Superior temporal gyrus (tissue), 1 donor: ENCODE measurements at regions not wholly inside any gene's neighbourhood (a gene's known extent, or its start where the extent isn't known, plus 50 kb on each side); places are given as distances from the start of the nearest gene placed in this dataset.

Experiments used
- DNase-seq: peaks from one replicate; pipeline ENCODE4 v3.0.0-alpha.2; 2016; ENCODE audit errors: extremely low spot score

DNA sequence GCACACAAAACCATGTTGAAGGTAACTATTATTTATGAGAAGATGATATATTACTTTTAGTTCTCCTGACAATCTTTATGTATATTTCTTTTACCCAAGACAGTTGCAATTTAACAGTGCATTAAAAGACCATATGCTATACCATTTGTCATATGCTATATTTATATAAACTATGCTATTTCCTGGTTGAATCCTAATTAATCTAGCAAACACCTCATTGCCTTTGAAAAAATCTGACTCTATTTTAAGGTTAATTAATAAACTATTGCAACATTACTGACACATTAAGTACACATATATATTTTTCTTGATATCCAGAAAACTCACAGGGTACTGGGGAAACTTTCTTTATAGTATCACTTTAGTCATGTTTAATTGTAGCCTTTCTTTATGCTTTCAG lies 649.4 kb upstream of the PCDH20 start:
- DNase-seq: no peak

DNA sequence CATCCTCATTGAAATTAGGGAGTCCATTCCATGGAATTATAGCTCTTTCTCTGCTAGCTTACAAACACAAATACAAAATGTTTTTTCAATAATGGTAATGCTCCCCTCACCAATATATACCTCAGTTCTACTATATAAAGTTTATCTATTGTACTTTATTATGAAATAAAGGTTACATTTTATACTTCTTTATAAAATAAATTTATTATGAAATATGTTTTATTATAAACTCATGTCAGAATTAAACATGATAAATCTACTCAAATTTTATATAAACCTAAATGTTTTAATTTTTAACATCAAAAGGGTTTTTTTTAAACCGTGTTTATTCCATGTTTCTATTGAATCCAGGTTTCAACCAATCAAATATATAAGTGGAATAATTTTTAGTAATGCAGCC lies 646.1 kb upstream of the PCDH20 start:
- DNase-seq: no peak

DNA sequence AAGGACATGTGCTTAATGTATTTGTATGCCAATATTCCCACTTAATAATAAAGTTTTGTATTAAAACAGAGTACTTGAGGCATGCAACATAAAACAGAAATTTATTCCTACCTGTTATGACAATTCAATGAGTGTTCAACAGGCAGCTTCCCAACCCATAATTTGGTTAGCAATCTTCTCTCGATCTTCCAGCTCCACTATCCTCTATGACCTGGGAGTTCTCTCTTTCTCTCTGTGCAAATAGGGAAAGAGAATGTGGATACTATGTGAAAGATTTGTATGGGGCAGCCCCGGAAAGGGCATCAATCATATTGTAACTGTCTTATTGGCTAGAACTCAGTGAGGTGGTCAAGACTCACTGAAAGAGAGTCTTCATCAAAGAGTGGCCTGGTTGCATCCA lies 644.9 kb upstream of the PCDH20 start:
- no peak for DNase-seq

DNA sequence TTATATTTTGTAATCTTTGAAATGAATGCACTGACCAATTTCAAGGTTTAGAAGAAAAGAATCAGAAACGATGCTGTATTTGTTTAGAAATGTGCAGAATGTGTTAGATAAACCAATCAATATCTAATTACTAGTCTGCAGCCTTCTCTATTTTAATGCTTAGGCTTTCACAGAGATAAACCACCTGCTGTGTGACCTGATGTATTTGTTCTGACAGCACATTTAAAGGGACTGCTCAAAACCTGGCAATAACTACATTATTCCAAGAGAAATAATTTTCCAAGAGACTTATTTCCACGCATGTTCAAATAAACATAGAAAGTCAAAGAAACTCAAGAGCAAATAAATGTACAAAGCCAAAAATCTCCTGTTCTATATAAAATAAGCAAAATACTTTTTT lies 641.6 kb upstream of the PCDH20 start:
- DNase-seq: no peak

DNA sequence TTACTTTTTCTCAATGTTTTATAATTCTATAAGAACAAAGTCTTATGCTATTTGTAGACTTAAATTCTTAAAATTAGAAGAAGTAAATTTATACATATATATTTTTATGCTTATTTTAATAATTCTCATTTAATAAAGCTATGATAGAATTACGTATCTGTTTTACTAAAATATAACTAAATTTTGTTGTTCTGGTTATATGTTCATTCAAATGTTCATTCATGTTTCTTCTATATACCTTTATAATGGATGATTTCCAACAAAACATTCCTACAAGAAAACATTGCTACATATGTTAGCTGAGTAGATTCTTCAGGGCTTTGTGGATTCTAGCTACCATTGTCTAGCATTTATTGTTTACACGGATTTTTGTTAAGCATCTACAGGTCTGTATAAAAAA lies 634.3 kb upstream of the PCDH20 start:
- no peak for DNase-seq

DNA sequence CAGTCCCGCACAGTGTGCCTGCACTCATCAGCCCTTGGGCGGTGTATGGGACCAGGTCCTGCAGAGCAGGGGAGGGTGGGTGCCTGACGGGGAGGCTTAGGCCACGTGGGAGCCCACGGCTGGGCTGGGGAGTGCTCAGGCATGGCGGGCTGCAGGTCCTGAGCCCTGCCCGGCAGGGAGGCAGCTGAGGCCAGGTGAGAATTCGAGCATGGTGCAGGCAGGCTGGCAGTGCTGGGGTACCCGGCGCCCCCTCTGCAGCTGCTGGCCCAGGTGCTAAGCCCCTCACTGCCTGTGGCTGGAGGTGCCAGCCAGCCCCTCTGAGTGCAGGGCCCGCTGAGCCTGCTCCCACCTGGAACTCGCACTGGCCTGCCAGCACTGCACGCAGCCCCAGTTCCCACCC lies 630.9 kb upstream of the PCDH20 start:
- DNase-seq: no peak

DNA sequence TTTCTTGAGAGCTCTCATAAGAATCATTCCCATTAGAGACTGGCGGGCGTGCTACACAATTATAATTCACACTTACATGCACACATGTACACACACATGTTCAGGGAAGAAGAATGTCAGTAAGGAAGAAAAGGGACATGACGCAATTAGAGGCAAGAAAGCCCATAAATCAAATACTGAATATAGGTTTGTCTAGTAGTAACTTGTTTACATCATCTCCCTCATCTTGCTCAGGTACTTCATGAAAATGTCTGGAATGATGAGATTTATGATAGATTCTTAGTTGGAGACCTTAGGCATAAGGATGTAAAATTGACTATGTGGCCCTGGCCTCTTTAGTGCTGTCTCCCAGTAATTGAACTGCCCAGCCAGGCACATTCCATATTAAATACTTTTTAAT lies 628.0 kb upstream of the PCDH20 start:
- no peak for DNase-seq

DNA sequence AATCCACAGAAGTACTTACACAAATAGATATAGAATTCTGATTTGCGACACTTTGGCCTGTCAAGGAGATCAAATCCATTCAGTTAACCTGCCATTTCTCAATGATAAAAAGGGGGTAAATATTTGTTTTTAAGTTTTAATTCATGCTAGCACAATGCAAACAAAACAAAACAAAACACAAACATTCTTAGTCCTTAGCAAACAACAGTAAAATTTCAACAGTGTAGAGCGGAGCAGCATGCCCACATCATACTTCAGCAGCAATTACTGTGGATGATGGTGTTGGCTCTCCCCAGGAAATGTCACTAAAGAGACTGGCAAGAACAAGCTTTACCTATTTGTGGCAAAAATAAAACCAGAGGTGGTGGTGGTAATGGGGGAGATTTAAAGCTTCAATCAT lies 625.2 kb upstream of the PCDH20 start:
- no peak for DNase-seq

DNA sequence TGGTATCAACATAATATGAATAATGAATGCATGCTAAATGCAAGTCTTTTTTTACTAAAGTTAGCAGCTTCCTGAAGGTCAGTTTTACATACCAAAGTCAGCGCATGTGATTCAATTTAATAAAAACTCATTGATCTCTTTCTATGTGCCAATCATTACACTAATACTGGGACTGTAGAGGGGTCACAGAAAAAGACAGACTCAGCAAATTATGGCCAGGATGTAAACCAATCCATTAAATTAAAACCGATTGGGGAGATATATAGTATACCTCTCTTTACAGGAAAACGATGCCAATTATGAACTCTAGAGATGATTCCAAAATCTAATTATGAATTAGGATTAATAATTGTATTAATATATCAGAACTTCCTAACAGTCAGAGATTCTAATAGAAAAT lies 624.4 kb upstream of the PCDH20 start:
- DNase-seq: no peak

DNA sequence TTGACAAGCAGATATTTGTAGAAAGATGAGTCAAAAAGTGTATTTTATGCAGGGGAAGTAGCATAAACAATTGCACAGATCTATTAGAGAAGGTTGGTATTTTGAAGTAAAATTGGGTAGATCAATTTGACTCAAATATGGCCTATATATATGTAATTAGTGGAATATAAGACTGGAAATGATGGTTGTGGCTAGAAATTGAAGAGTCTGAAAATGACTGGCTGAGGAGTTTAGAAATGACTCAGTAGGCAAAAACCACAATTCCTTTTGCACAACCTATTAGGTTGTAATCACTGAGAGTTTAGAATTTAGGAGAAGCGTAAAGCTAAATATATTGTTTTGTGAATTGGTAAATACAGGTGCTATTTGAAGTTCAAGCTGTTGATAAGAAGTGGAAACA lies 622.6 kb upstream of the PCDH20 start:
- DNase-seq: no peak

DNA sequence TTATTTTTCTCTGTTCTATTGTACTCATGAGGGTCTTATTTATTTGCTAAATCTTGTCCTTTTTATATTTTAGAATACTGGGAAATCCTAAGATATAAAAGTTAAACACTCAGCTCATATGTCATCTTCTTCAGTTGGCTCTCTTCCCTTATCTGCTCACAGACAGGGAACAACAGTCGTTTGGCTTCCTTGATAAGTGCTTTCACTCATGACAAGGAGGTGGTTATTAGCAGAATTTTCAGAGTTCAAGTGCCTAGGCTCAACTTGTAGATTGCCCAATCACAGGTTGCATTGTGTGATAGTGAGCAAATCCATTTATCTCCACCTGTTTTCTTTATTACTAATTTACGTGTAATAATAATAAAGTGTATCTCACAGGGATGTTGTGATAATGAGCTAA lies 620.3 kb upstream of the PCDH20 start:
- no peak for DNase-seq

DNA sequence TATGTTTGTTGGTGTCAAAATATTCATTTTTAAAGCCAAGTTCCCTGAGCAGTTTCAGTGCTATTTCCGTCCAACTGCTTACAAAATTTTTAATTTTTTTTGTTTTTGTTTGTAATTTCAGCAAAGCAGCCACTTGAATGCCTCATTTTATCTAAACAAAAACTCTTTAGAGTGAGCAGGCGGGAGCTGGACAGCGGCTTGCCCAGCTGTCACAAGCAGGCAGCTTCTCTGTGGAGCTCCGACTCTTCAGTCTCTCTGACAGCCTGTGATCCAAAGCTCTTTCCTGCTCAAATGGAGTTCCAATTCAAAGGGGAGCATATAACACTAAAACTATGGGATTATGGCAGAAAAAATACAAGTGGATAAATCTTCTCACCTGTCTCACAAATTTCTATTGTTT lies 618.3 kb upstream of the PCDH20 start:
- DNase-seq: peak; percentile 24

DNA sequence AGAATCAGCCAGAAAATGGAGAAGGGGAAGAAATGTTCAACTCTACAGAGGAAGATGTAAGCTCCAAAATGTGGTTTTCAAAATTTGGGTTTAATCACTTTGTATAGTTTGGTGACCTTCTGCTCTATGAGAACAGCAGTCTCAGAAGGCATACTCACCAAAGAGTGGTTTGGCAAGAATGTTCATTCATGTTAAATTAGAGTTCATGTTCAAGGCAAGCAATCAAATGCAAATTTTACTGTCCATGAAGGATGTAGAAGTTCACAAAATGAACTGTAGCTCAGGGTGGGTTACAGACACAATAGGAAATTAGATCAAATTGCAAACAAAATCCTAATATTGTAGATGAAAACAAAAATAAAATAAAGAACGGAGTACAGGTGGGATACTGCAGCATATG lies 606.7 kb upstream of the PCDH20 start:
- no peak for DNase-seq

DNA sequence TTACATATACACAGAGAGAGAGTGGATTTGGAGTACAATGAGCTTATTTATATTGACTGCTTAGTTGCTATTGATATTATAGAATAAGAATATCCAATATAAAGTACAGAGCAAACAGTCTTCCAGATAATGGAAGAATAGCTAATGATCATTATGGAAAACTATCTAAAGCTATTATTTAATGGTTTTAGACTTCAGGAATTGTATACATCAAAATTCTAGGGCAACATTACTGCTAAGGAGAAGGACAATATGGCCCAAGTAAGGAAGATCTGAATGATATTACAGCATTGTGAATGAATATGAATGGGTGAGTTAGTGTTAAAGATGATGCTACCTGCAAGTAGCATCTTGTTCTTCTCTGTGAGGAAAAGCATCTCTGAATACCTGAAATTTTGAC lies 604.2 kb upstream of the PCDH20 start:
- no peak for DNase-seq

DNA sequence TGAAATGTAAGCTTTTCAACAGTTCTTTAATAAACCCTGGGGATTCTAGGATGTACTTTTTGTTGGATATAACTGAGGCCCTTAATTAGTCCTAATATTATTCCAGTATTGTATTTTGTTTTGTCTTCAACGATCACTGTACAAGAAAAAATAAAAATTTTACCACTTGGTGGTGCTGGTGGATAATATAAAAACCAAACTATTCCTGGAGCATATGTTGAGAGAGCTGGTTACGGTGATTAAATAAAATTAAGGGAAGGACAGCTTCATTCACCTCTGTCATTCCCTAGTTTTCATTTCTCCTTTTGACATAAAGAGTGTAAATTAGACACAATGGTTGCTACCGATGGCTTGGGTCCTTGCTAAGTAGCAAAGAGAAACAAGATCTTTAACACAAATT lies 598.6 kb upstream of the PCDH20 start:
- DNase-seq: peak; percentile 80

DNA sequence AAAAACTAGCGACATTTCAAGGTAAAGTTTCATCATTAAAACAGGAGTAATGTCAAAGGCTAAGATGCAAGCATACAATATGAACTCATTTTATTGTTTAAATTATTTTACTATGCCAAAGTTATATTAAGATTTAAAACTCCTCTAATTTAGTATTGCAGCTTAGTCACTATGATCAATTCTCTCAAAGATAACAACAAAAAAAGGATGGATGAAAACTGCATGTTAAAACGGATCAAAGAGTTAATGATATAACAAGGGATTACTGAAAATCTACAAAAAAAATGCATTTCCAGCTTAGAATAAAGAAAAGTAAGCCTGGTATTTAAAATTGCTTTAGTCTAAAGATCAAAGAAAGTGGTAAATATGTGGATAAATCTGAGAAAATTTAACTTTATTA lies 587.8 kb upstream of the PCDH20 start:
- no peak for DNase-seq

DNA sequence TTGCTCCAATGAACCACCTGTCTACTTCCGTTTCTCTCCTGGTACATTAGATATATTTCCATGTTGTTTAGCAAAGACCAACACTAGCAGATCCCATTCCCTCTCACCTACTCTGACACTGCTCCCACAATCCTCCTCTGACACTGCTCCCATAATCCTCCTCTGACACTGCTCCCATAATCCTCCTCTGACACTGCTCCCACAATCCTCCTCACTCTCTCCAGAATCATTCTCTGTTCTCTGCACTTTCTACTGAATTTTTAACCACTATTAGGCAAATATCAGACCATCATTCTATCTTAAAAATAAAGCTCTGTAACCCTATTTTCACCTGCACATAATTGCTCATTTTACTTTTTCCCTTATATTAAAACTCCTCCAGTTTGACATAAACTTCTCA lies 578.5 kb upstream of the PCDH20 start:
- no peak for DNase-seq

DNA sequence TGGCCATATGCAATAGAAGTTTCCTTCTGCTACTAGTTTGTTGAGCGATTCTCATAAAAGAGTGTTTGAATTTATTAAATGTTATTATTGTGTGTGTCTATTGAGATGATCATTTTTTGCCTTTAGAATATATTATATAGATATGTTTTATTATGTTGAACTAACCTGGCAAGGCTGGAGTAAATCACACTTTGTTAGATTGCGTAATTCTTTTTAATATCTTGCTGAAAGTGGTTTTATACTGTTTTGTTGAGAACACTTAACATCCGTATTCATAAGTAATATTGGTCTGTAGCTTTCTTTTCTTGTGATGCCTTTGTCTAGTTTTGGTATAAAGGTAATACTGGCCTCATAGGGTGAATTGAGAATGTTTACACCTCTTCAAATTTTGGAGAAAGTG lies 574.3 kb upstream of the PCDH20 start:
- DNase-seq: no peak

DNA sequence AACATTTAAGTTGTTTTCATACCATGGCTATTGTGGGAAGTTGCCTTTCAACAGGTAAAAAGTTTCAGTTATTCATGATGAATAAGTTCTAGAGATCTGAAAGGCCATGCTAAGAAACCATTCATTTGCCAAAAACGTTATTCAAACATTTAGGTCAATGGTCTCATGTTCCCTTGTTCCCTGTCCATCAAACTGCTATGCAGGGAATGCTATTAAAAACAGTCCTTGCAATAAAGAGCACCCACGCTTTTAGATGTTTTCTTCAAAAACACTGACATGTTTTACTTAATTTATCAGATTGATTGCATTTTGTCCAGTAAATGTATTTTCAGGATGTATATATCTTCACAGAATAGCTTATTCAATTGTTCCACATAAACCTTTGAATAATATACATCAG lies 573.2 kb upstream of the PCDH20 start:
- no peak for DNase-seq

DNA sequence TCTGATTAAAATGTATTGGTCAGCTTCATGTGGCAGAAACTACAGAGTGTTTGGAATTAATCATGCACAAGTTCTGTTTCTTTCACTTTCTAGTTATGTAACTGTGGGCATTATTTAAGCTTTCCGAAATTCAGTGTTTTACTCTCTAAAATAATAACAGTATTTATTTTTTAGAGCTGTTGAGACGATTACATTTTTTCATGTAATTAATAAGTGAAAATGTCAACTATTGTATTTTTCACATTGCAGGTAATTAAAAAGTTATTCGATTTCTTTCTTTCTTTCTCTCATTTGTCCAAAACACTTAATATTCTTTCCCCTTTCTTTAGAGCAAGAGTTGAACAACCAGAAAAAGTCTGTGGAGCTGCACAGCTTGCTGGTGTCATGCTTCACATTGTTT lies 559.4 kb upstream of the PCDH20 start:
- no peak for DNase-seq

DNA sequence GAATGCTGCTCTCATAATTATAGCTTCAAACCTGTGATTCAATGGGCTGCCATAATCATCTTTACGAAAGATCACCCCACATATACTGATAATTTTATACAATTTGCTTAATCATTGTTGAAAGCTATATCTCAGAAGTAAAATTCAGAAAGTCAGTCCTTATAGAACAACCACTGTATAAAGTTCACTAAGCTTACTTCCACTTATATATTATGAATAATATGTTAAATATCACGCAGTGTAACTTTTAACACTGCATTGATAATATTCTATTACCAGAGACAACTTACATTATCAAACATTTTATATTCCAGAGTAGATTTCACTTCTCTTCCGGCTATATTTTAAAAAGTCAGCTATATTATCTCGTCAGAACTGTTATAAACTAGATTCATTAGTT lies 550.1 kb upstream of the PCDH20 start:
- DNase-seq: no peak

DNA sequence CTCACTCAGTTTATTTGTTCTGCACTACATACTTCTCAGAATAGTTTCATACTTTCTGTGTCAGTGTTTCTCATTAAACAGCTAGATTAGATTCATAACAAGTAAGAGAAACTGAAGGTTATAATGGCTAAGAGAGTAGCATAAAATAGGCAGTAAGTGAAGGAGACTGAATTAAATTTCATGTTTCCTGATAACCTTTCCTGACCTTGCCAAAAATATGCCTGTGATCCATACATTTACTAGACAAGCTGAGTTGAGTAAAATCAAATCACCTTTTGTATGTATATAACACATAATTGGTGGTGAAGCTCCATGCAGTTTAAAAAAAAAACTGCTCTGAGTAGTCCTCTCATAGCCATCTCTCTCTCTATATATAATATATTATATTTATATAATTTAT lies 545.3 kb upstream of the PCDH20 start:
- no peak for DNase-seq

DNA sequence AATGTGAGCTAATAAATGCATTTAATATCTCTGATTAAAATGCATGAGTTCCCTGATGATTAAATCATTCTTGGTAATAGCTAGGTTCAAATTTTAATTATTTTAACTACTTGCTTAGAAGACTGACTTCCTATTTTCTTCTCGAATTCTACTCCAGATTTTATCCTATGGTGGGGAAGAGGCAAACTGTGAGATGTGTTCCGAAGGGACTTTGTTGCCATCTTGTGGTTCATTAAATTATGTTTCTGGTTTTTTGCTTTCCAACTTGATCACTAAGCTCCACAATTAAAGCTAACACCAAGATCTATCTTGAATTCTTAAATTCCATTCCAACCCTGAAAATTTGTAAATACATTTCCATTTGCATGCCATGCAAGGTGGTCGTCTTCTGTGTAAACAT lies 538.4 kb upstream of the PCDH20 start:
- peak; percentile 88 for DNase-seq

DNA sequence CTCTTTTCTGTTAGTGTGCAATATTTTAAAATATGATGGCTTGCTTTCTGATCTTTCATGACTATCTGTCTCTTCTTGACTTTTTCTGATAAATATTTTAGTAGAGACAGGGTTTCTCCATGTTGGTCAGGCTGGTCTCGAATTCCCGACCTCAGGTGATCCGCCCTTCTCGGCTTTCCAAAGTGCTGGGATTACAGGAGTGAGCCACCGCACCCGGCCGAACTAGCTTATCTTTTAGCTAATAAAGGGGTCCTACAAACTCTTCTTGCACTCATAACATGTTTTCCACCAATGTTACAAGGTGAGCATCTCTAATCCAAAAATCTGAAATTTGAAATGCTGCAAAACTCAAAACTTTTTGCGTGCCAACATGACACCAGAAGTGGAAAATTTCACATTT lies 535.2 kb upstream of the PCDH20 start:
- no peak for DNase-seq

DNA sequence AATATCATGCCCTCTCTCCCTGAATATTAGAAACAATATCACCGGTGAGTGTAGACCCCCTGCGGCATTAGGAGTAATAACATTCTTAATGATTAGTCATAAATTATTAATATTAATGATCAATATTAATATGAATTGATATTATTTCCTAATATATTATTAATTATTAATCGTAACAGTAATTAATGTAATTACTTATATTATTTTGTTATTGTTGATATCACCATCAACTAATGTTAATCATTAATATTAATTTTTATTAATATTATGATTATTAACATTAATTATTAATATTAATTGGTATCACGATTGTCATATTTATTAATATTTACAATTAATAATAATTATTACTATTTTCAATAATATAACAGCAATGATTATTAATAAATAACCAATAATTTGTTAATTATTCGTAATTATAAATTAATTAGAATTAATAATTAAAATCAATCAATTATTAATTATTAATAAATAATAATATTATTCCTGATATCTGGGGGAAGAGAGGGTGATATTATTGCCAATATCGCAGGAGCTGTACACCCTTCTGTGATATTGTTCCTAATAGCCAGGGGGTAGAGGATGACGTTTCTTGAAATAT lies 528.8 kb upstream of the PCDH20 start:
- DNase-seq: no peak
